Mammary epithelial cell (primary cell): ENCODE measurements at regions not wholly inside any gene's neighbourhood (a gene's known extent, or its start where the extent isn't known, plus 50 kb on each side); places are given as distances from the start of the nearest gene placed in this dataset.

ENCODE experiments used
- EZH2 ChIP-seq: IDR thresholded peaks from 2 replicates; pipeline ENCODE4 v1.6.1; 2012; ENCODE audit warnings: low read length, inconsistent platforms, borderline replicate concordance
- TF ChIP-seq, protein P1 (sequence below), 2 donors: IDR thresholded peaks in 1 of 2; conservative IDR thresholded peaks in 1 of 2; 2 replicates each; pipeline ENCODE4 v1.5.1; 2011 to 2012; ENCODE audit warnings: inconsistent platforms in 2 of 2, low read length in 2 of 2, mild to moderate bottlenecking in 2 of 2, control low read depth in 1 of 2, low read depth in 1 of 2; ENCODE audit not compliant: insufficient read depth in 1 of 2; ENCODE audit errors: extremely low read depth in 1 of 2

DNA sequence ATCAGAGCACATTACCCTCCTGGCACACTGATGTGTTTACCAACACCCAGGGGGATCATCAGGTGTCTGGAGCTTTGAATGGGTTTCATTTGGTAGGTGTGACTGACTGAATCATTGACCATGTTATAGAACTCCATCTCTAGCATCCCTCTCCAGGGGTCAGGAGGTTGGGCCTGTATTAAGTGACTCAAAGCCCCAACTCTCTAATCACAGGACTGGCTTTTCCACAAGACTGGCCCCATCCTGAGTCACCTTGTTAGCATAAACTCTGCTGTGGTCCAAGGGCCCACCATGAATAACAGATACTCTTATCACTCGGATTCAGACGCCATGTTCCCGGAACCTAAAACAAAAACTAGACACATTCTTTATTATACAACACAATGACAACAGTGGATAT, 125.9 kb upstream of the NDUFV2 start:
- TF ChIP-seq, protein P1, sequence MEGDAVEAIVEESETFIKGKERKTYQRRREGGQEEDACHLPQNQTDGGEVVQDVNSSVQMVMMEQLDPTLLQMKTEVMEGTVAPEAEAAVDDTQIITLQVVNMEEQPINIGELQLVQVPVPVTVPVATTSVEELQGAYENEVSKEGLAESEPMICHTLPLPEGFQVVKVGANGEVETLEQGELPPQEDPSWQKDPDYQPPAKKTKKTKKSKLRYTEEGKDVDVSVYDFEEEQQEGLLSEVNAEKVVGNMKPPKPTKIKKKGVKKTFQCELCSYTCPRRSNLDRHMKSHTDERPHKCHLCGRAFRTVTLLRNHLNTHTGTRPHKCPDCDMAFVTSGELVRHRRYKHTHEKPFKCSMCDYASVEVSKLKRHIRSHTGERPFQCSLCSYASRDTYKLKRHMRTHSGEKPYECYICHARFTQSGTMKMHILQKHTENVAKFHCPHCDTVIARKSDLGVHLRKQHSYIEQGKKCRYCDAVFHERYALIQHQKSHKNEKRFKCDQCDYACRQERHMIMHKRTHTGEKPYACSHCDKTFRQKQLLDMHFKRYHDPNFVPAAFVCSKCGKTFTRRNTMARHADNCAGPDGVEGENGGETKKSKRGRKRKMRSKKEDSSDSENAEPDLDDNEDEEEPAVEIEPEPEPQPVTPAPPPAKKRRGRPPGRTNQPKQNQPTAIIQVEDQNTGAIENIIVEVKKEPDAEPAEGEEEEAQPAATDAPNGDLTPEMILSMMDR (conservative IDR thresholded peaks at IDR 0.05 in 1 of 2, IDR thresholded peaks at IDR 0.05 in 1 of 2; ENCODE audit: extremely low read depth in 1 of 2, insufficient read depth in 1 of 2, low read depth in 1 of 2, low read length in 2 of 2), result no peak
- TF ChIP-seq EZH2, result no peak
